ENCODE measurements at regions not wholly inside any gene's neighbourhood (a gene's known extent, or its start where the extent isn't known, plus 50 kb on each side); places are given as distances from the start of the nearest gene placed in this dataset.

GRCh38 chr12:77163074-77164038 lies 98.0 kb upstream of the E2F7 start:
- no peak overlapping the region for H2AFZ ChIP-seq (ENCODE audit: low read depth, low read length)
- H3K36me3 ChIP-seq (ENCODE audit: control insufficient read depth, insufficient read depth, low read length), result no peaks in the 10 kb centered on the region
- H3K4me3 ChIP-seq, result no peak overlapping the region
- ATAC-seq (no peak), DNase-seq (ENCODE audit: extremely low read depth in 1 of 4, low spot score in 3 of 4) (no peak), FAIRE-seq (no peak)
- no peaks in the 10 kb centered on the region for H3K27me3 ChIP-seq (ENCODE audit: control insufficient read depth in 2 of 2, insufficient read depth in 2 of 2, low read length in 2 of 2)
- BruUV-seq (replicated peaks), result no TSS peak
- H3K79me2 ChIP-seq (ENCODE audit: control insufficient read depth, insufficient read depth, low read length), result no peaks in the 10 kb centered on the region
- H4K20me1 ChIP-seq (replicated peaks; ENCODE audit: control insufficient read depth, insufficient read depth, low read length), result no peaks in the 10 kb centered on the region
- ChIA-PET POLR2A (no interaction called here), CTCF (ENCODE audit: low intra/inter-chr PET ratio) (no interaction called here)
- H3K27ac ChIP-seq (ENCODE audit: extremely low read depth, low read depth, low read length), result no peak overlapping the region
- TF ChIP-seq MAFF (IDR thresholded peaks at IDR 0.05; ENCODE audit: low read length) (no peak), SNRNP70 (optimal IDR thresholded peaks at IDR 0.05; ENCODE audit: low read depth, low read length) (no peak), OTX1 (CRISPR knock-in tag; IDR thresholded peaks at IDR 0.05) (no peak)
- no peak overlapping the region for H3K9ac ChIP-seq (ENCODE audit: insufficient read depth in 1 of 2, low read depth in 2 of 2, low read length in 2 of 2)
- H3K4me2 ChIP-seq (ENCODE audit: insufficient read depth, low read length), result no peak overlapping the region
- WGBS (ENCODE audit: insufficient coverage, low coverage, missing lambda C conversion rate), result 0% methylated on average over 3 of the region's 3 CpGs
- H3K9me1 ChIP-seq (ENCODE audit: control insufficient read depth, insufficient read depth, low read length), result no peaks in the 10 kb centered on the region
- no peaks in the 10 kb centered on the region for H3K4me1 ChIP-seq (replicated peaks in 1 of 2; ENCODE audit: control insufficient read depth in 2 of 2, insufficient read depth in 2 of 2, low read length in 2 of 2)
- intact Hi-C loops (cut with micrococcal nuclease), result no loop called here
- in situ Hi-C loops (cut with MboI), result no loop called here
- no peaks in the 10 kb centered on the region for H3K9me3 ChIP-seq (replicated peaks; ENCODE audit: control insufficient read depth, insufficient read depth, low read depth, low read length)

- in situ Hi-C loops (cut with MboI), result no loop called here
- Histone ChIP-seq H3K9me3 (replicated peaks; ENCODE audit: control insufficient read depth, insufficient read depth, low read depth, low read length) (no peaks in the 10 kb centered on the region), H4K20me1 (replicated peaks; ENCODE audit: control insufficient read depth, insufficient read depth, low read length) (no peaks in the 10 kb centered on the region), H3K4me3 (no peak overlapping the region), H3K9me1 (ENCODE audit: control insufficient read depth, insufficient read depth, low read length) (no peaks in the 10 kb centered on the region), H3K4me2 (ENCODE audit: insufficient read depth, low read length) (no peak overlapping the region), H3K79me2 (ENCODE audit: control insufficient read depth, insufficient read depth, low read length) (no peaks in the 10 kb centered on the region), H2AFZ (ENCODE audit: low read depth, low read length) (no peak overlapping the region), H3K27me3 (ENCODE audit: control insufficient read depth in 2 of 2, insufficient read depth in 2 of 2, low read length in 2 of 2) (no peaks in the 10 kb centered on the region), H3K9ac (ENCODE audit: insufficient read depth in 1 of 2, low read depth in 2 of 2, low read length in 2 of 2) (no peak overlapping the region), H3K4me1 (replicated peaks in 1 of 2; ENCODE audit: control insufficient read depth in 2 of 2, insufficient read depth in 2 of 2, low read length in 2 of 2) (no peaks in the 10 kb centered on the region), H3K27ac (ENCODE audit: extremely low read depth, low read depth, low read length) (no peak overlapping the region), H3K36me3 (ENCODE audit: control insufficient read depth, insufficient read depth, low read length) (no peaks in the 10 kb centered on the region)
- TF ChIP-seq CAMTA2 (CRISPR knock-in tag; conservative IDR thresholded peaks at IDR 0.05), result no peak
- no peak for TF ChIP-seq PHTF2 (CRISPR knock-in tag; IDR thresholded peaks at IDR 0.05)
- TF ChIP-seq SNIP1 (IDR thresholded peaks at IDR 0.05; ENCODE audit: low read depth), result no peak
- no peak for TF ChIP-seq RBBP5 (IDR thresholded peaks at IDR 0.05; ENCODE audit: borderline replicate concordance, insufficient read depth, low read length, poor library complexity, severe bottlenecking)
- TF ChIP-seq ZNF551 (CRISPR knock-in tag; IDR thresholded peaks at IDR 0.05), result no peak
- no peak for TF ChIP-seq EGR1 (conservative IDR thresholded peaks at IDR 0.05)
- WGBS (ENCODE audit: insufficient coverage, low coverage, missing lambda C conversion rate), result 0% methylated on average over 2 of the region's 2 CpGs
- CTCF ChIA-PET (ENCODE audit: low intra/inter-chr PET ratio), result no interaction called here
- no TSS peak for BruUV-seq (replicated peaks)
- intact Hi-C loops (cut with micrococcal nuclease), result no loop called here
- POLR2A ChIA-PET, result no interaction called here
- no peak for FAIRE-seq
- no peak for DNase-seq (ENCODE audit: extremely low read depth in 1 of 4, low spot score in 3 of 4)
- no peak for ATAC-seq
These were observed 96.6 kb upstream of the E2F7 start for GRCh38 chr12:77161944-77162343.
